ENCODE measurements at regions not wholly inside any gene's neighbourhood (a gene's known extent, or its start where the extent isn't known, plus 50 kb on each side); places are given as distances from the start of the nearest gene placed in this dataset.

DNA sequence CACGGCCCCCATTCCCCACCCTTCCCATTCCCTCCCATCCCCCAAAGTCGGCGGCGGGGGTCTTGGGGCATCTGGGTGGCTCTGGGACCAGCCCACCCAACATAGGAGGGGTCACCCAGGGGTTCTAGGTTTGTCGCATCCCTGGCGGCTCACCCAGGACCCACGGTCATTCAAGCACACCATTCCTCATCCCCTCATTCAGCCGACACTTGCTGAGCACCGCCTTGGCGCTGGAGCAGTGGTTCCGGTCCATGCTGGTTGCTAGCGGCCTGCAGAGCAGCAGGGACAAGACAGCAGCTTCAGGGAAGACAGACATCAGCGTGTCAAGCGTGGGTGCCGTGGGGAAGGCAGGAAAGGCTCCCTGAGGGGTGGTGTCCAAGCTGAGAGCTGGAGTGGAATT is 50.5 kb upstream of the OTOS start:
- DNase-seq = no peak

DNA sequence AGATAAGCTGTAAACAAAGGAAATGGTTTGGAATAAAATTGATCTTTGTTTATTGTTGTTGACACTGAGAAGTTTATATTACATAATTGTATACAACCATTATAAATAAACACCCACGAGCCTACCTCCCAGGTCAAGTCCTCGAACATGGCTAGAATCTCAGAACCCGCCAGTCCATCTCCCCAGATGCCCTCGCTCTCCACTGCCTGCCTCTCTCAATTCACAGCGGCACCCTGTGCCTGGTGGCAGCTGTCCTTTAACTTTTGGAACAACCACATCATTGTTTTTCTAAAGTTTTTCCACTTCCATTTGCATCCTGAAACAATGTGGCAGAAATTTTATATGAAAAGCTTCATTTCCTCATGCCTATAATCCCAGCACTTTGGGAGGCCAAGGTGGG is 52.2 kb upstream of the OTOS start:
- DNase-seq = no peak

DNA sequence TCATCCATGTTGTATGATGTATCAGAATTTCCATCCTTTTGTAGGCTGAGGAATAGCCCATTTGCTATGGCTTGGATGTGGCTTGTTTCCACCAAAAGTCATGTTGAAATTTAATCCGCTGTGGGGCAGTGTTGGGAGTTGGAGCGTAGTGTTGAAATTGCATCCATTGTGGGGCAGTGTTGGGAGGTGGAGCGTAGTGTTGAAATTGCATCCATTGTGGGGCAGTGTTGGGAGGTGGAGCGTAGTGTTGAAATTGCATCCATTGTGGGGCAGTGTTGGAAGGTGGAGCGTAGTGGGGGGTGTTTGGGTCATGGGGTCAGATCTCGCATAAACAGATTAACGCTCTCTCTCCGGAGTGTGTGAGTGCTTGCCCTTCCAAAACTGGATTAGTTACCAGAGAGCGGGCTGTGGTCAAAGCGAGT is 53.9 kb upstream of the OTOS start:
- peak; percentile 11 for DNase-seq

DNA sequence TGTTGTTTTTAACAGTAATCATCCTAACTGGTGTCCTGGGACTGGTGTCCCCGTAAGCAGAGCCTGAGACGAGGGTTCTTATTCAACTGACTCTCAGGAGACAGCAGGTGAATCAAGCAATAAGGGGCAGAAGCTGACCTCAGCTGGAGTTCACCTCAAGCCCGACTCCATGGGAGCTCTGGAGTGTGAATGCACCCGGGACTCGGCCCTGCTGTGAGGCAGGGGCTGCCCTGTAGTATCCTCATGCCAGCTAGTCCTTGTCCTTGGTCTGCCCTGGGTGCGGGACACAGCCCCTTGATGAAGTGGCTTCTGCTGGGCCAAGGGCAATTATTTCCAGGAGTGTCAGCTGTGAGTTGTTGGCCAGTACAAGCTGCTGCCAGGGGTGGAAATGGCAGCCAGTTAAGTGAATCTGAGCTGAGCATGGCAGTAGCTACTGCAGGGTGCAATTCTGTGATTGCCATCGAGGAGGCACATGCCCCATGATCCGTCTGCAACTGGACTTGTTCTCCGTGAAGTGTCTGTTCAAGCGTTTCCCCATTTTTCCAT is 54.9 kb upstream of the OTOS start:
- no peak for DNase-seq

DNA sequence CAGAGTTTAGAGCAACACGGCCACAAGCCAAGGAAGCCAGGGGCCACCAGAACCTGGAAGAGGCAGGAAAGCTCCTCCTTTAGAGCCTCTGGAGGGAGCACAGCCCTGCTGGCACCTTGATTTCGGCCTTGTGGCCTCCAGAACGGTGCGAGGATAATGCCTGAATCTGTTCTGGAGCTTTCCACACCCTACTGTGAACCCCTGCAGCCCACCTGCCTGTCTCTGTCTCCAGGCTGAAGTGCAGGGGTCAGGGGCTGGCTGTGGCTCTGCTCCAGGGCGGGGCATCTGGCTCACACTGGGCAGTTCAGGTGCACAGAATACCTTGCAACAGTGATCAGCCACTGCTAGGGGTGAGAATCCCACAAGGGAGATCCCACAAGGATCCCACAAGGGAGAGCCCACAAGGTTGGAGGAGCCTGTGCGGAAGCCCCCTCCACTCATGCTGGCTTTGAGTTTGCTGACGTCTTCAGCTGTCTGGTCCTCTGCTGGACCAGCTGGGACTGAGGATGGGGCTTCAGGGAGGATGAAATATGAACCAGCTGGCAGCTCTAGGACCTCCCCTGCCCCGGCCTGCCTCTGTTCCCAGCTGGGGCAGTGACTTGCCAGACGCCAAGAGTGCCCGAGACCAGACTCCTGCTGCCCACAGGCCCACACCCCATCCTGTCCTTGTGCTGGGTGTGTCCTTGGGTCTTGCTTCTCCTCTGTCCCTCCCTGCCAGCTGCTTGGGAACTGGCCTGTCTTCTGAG is 56.4 kb upstream of the OTOS start:
- no peak for DNase-seq

DNA sequence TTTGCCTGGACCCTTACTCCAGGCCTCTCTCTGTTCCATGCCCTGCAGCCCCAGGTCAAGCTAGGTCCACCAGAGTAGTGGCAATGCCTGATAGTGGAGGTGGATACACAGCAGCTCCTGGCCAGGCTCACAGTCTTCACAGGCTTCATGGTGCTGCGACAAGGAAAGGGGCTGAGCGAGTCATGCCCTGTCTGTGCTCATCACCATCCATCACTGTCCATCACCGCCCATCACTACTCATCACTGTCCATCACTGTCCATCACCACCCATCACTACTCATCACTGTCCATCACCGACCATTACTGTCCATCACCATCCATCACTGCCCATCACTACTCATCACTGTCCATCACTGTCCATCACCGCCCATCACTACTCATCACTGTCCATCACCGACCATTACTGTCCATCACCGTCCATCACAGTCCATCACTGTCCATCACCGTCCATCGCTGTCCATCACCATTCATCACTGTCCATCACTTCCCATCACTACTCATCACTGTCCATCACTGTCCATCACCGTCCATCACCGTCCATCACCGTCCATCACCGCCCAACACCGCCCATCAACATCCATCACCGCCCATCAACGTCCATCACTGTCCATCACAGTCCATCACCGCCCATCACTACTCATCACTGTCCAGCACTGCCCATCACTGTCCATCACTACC is 57.1 kb upstream of the OTOS start:
- no peak for DNase-seq

DNA sequence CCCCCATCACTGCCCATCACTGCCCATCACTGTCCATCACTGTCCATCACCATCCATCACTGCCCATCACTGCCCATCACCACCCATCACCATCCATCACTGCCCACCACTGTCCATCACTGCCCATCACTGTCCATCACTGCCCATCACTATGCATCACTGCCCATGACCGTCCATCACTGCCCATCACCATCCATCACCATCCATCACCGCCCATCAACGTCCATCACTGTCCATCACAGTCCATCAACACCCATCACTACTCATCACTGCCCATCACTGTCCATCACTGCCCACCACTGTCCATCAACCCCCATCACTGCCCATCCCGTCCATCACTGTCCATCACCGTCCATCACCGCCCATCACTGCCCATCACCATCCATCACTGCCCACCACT is 57.8 kb upstream of the OTOS start:
- DNase-seq = no peak

DNA sequence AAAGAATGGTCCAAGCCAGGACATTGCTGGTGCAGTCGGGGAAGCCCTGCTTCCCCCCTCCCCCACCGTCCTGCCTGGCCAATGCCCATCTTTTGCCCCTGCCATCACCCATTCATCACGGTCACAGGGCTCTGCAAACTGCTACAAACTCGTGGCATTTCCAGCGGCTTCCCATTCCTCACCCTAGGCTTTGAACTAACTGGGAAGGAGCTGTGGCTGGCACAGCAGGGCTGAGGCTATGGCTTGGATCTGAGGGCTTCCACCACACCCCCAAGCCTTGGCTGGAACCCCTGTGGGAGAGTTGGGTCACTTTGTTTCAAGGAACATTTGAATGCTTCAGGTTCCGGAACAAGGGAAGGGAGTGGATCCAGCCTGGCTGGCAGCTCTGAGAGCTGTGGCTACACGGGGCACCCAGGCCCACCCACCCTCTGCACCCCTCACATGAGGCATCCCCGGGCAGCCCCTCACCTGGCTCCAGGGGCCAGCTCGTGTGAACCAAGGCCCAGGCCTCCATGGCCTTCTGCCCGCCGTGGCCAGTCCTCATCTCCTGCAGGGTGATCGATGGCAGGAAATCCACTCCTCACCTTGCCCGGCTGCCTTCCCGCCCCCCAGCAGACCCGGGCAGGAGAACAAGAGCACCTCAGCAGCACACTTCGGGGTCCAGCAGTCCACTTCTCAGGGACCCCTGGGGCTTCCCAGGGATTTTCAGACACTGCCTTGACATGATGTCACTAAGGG is 58.8 kb upstream of the OTOS start:
- no peak for DNase-seq

DNA sequence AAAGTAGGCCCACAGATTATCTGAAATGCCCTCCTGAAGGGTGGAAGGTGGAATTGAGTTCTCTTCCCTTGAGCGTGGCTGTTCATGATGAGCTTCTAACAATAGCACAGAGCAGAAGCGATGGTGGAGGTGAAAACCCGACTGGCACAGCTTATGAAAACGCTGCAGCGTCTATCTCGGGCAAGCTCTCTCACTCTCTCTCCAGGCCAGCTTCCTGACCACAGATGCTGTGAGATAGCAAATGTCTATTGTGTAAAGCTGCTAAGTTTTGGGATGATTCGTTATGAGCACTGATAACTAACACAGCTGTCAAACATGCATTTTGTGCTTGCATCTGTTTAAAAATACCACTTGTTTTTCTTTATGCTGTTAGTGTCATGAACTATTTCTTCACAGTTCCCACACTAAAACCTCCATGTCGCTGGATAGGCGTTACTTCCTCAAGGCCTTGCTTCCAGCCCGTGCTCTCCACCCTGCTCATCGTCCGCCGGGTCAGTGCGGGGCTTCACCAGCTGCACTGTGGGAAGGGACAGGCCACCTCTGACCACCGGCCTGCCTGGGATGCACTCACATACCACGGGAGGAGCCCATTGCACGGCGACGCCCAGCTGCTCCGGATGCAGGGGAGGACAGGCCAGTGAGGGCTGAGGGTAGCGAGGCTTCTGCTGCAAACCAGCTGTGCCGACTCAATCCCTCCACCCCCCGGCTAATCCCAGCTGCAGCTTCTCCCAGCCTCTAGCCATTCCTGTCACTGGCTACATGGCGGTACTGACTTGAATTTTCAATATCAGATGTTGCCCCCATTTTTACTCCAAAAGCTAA is 60.0 kb upstream of the OTOS start:
- no peak for DNase-seq

DNA sequence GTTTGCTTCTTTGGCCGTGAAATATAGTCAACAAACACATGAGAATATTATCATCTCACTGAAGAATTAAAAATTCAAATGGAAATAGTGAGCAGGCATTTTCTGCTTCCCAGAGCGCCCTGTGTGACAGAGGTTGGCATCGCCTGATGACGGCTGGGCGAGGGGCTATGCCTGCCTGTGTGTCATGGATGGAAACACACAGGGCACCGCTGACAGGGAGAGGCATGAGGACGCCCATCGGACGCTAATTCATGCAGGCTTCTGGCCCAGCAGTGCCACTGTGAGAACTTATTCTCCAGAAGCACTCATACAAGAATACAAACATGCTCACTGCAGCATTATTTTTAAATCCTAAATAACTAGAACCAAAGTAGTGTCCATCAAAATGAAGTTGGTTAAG is 61.4 kb upstream of the OTOS start:
- DNase-seq = no peak

DNA sequence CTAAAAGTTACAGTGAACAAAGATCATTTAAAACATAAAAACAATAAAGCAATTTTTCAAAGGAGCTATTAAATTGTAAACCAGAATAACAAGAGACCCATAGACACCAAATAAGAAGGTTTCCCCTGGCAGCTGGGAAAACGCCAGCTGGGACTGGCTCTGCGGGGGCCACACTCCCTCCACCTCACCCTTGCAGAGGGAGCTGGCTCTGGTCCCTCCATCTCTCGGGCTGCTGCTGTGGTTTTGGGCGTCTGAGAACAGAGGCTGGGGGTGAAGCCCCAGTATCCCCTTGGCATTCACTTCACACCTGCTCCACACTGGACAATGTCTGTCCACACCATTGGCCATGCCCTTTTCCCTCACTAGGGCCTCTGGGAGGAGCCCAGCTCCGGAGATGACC is 62.1 kb upstream of the OTOS start:
- no peak for DNase-seq

DNA sequence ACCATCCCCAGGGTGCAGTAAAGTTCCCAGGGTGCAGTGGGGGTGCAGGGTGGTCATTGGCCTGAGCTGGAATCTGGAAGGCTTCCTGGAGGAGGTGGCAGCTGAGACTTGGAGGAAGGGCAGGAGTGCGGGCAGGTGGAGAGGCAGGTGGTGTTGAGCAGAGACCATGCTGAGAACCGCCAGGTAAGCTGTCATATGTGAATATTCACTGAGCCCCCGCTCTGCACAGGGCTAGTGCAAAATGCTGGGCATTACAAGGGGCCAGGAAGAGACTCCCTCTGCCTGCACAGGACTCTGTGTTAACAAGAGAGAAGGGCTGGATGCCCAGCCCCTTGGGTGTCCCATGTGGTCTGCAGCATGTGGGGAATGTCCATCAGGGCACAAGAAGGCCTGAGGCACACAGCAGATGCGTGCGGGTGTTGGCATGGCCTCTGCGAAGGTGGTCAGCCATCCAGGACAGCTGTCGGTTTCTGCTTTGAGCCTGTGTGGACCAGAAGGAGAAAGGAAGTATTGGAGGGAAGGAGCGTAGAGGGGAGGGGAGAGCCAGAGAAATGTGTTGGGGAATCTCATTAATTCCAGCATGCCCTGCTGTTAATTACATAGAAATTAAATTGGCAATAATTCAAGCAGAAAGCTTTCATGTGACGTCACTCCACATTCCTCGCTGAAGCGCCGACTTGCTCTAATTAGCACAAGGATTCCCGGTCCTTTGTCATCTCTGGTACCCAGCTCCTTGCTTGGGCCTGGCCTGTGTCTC is 62.8 kb upstream of the OTOS start:
- no peak for DNase-seq

DNA sequence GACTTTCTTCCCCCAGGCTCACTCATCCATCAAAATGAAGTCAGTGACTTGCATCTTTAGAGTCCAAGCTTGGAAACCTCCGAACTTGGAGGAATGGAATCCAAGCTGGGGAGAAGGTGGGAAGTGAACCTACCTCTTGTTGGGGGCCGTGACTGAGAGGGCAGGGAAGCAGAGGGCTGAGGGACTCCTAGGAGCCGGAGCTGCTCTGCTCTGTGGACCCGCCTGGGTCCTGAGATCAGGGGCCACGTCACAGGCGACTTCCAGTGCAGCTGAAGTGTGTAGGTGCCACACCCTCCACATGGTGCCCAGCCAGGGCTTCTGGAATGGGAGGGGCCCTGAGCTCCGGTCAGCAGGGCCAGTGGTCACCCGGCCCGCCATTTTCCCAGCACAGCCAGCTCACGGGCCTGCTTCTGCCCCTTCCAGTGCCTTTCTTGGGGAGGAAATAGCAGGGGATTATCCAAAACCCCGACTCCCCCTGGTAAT is 63.4 kb upstream of the OTOS start:
- no peak for DNase-seq

DNA sequence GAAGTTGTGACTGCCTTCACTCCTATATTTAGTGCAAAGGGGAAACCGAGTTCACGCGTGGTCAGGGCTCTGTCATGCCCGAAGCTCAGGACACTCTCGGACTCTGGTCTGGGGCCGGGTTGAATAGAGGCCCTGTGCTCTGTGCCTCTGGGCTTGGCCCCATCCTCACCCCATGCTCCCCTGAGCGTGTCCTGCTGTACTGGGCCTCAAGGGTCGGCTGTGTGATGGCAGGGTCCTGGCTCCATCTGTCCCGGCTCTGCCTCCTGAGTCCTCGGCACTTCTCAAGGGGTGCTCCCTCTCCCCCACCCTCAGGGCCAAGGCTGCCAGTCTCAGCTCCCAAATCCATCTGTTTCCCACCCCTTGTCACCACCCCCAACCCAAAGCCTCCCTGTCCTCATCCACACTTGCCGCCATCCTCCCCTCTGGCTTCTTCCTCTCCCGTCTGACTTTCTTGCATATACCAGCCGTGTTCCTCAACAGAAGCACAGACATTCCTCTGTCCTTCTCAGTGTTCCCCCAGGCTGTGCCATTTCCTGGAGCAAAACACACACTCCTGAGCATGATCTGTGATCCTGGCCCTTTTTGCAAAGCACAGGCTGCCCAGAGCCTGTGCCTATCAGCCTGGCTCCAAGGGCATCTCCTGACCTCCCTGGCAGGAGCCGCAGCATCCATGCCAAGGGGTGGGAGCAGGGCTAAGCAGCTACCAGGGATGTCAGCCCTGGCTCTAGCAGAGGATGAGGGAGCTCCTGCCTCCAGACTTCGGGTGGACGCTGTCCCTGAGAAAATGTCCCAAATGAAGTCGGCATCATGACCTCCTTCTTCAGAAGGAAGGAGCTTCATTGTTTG is 64.2 kb upstream of the OTOS start:
- DNase-seq = no peak

DNA sequence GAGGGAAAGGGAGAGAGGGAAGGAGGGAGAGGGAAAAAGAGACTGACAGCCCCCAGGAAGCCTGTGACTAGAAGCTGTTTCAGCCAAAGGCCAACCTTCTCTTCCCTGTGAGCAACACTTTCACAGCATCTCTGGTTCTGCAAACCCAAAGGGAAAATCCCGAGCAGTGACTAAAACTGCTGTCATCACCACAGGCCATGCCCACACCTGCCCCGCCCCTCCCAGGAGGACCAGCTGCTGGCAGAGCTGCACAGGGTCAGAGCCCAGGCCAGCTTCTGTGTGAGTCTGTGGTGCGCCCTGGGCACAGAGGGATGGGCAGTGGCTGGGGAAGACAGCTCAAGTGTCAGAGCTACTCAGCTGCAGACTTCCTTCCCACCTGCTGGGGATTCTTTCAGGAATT is 64.9 kb upstream of the OTOS start:
- peak; percentile 57 for DNase-seq

DNA sequence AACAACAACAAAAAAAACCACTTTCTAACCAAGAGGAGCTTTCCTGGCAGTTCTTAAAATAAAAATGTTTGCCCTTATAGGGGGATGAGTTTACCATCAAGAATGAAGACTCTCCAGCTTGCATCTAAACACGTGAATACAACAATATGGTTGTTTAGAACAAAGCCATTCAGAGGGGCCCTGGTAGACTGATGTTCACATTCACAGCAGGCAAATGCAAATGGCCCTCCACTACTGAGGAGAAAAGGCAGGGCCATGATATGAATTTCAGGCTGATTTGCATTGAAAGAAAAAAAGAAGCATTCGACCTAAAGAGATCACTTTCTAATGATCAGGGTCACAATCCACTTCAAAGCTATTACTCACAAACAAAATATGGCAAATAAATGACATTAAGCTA is 65.3 kb upstream of the OTOS start:
- no peak for DNase-seq

DNA sequence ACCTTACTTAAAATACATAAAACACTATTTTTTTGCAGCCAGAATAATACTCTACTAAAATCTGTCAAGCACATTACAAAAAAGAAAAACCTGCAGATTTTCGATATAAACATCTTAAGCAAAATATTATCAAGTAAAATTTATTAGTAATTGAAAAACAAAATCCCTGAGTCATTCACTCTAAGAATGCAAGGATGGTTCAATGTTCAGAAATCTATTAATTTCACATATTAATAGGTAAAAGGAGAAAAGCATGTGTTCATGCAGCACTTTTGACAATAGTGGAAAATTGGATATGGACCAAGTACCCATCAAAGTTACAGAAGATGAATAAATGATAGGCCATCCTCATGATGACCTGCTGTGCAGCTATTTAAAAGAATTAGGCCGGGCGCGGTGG is 66.2 kb upstream of the OTOS start:
- DNase-seq = no peak

DNA sequence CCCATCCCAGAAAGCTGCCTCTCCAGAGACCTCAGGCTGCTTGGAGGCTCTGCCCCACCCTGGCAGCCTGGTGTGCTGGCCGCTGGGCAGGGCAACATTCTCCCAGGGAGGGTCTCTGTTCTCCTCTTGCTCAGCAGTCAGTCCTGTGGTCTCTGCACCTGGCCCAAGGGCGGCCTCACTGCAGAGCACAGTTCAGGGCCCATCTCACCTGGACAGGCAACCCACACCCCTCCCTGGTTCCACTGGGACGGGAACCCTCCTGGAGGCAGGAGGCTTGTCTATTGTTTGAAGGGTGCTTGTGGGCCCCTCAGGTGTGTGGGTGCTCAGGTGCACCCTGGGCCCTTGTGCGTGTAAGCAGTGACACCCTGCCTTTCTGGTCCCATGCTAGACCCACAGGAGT is 67.2 kb upstream of the OTOS start:
- no peak for DNase-seq

DNA sequence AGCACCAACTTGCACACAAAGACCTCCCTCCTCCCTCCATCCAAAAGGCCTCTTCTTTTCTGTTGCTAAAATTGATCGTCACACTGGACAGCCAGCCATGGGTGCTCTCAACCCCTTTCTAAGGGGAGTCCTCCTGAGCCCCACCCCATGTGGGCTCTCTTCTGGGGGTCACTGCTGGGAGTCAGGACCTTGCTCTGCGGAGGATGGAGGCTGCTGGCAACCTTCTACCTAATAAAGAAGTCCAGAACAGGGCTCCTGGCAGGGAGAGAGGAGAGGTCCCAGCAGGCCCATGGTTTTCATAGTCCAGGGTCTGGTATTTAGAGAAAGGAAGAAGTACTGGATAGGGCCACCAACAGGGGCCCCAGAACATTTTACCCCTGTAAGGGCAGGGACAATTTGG is 67.6 kb upstream of the OTOS start:
- DNase-seq = no peak

DNA sequence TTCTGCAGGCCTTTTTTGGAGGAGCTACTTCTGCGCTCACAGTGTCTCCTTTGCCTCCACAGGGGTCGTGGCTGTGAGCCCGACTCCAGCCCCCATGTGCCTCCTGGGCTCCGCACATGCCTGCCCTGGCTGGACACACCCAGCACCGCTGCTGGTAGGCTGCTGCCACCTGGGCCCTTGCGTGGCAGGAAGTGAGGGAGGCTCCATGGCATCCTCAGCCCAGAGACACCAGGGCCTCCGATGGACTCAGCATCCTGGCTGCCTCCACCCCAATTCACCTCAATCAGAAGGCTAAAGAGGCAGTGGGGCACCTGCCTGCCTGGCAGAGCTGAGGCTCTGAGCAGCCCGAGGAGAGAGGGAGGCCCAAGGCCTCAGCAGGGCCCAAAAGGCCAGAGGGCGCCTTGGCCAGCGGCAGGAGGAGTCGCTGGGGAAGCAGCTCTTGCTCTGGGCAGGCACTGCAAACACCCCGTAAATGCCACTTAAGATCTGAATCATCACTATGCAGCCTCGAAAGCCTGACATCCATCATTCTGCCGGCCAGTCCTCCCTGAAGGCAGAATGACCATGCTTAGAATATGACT is 68.3 kb upstream of the OTOS start:
- DNase-seq = no peak

All from fibroblast of skin of back (primary cell).